ENCODE measurements at regions not wholly inside any gene's neighbourhood (a gene's known extent, or its start where the extent isn't known, plus 50 kb on each side); places are given as distances from the start of the nearest gene placed in this dataset.

DNA sequence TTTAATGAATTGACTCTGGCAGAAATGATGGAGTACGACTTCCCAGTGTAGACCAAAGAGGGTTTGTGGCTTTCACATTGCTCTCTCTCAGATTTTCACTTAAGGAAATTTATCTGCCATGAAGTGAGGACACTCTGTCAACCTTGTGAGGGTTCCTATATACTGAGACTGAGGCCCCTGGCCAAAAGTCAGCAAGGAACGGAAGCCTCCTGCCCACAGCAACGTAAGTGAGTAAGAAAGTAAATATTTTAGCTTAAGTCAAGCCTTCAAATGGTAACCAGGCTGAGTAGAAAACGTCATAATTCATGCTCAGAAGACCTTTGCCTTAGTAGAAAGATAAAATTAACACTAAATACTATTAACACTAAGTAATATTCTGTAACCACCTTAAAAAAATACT, 1080.5 kb upstream of the ACVR2A start:
- H4K20me1 ChIP-seq (replicated peaks; ENCODE audit: insufficient read depth): no peaks in the 10 kb centered on the region
- H3K4me3 ChIP-seq: no peak overlapping the region
- H3K79me2 ChIP-seq (replicated peaks; ENCODE audit: insufficient read depth): no peaks in the 10 kb centered on the region
- no peak for DNase-seq (ENCODE audit: low spot score)
- no peaks in the 10 kb centered on the region for H3K4me1 ChIP-seq (ENCODE audit: insufficient read depth)
- H3K9me2 ChIP-seq (ENCODE audit: insufficient read depth): no peaks in the 10 kb centered on the region; the same call in 1 of the 2 replicates
- no peaks in the 10 kb centered on the region for H3K27me3 ChIP-seq (ENCODE audit: insufficient read depth)
- H3K9me3 Mint-ChIP-seq: peaks cover 7% of the 10 kb centered on the region; the same call in 1 of the 3 replicates
- no peak overlapping the region for H2AFZ ChIP-seq
- H3K27ac Mint-ChIP-seq: no peak overlapping the region
- H3K27ac ChIP-seq (ENCODE audit: low read depth): no peak overlapping the region
- no peaks in the 10 kb centered on the region for H3K4me1 Mint-ChIP-seq
- no peak for ATAC-seq
- H3K4me2 ChIP-seq: no peak overlapping the region
- H3K36me3 Mint-ChIP-seq (ENCODE audit: low read depth): peaks cover 5% of the 10 kb centered on the region; the same call in 1 of the 3 replicates
- no peaks in the 10 kb centered on the region for H3F3A ChIP-seq (replicated peaks; ENCODE audit: low read depth)
- H3K27me3 Mint-ChIP-seq (ENCODE audit: insufficient read depth, low read depth, poor library complexity): no peaks in the 10 kb centered on the region
- H3K36me3 ChIP-seq (ENCODE audit: insufficient read depth): no peaks in the 10 kb centered on the region; the same call in 1 of the 2 replicates
- no peak overlapping the region for H3K4me3 Mint-ChIP-seq
- no peak for TF ChIP-seq POLR2AphosphoS5 (IDR thresholded peaks at IDR 0.05; ENCODE audit: low read depth)
- TF ChIP-seq, protein P1, sequence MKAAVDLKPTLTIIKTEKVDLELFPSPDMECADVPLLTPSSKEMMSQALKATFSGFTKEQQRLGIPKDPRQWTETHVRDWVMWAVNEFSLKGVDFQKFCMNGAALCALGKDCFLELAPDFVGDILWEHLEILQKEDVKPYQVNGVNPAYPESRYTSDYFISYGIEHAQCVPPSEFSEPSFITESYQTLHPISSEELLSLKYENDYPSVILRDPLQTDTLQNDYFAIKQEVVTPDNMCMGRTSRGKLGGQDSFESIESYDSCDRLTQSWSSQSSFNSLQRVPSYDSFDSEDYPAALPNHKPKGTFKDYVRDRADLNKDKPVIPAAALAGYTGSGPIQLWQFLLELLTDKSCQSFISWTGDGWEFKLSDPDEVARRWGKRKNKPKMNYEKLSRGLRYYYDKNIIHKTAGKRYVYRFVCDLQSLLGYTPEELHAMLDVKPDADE (IDR thresholded peaks at IDR 0.05): no peak
- no peak for TF ChIP-seq ZNF114 (CRISPR knock-in tag; IDR thresholded peaks at IDR 0.05)
- no peak for TF ChIP-seq ZNF462 (CRISPR knock-in tag; IDR thresholded peaks at IDR 0.05)
- no peak for TF ChIP-seq ZNF331 (CRISPR knock-in tag; IDR thresholded peaks at IDR 0.05; ENCODE audit: low read depth)
- TF ChIP-seq REST (IDR thresholded peaks at IDR 0.05; ENCODE audit: unreplicated experiment): no peak
- TF ChIP-seq JUNB (IDR thresholded peaks at IDR 0.05; ENCODE audit: unreplicated experiment): no peak
- no peak for TF ChIP-seq EZH2phosphoT487 (IDR thresholded peaks at IDR 0.05; ENCODE audit: unreplicated experiment)
- TF ChIP-seq STAT1 (IDR thresholded peaks at IDR 0.05; ENCODE audit: unreplicated experiment): no peak

All from GM23338 (cell line).